Glomerular visceral epithelial cell (primary cell): ENCODE measurements at regions not wholly inside any gene's neighbourhood (a gene's known extent, or its start where the extent isn't known, plus 50 kb on each side); places are given as distances from the start of the nearest gene placed in this dataset.
A peak's percentile ranks its signal among the peaks of the same experiment; 100 is the strongest.
"Not testable (repeated sequence)": the region's sequence is repeated elsewhere in the genome, so short reads cannot be mapped to it uniquely, and the experiment has no call there.

ENCODE experiments used
- DNase-seq: peaks from one replicate; pipeline ENCODE4 v3.0.0-alpha.2; 2016; ENCODE audit errors: extremely low spot score

GRCh38 chr13:64234255-64234654, 2818.6 kb upstream of the PCDH20 start:
- DNase-seq = peak; percentile 42

- DNase-seq = no peak
These were observed 2807.4 kb upstream of the PCDH20 start for GRCh38 chr13:64223016-64223415.

GRCh38 chr13:64206430-64207225, 2791.0 kb upstream of the PCDH20 start:
- DNase-seq = no peak

- DNase-seq = no peak
These were observed 2786.9 kb upstream of the PCDH20 start for GRCh38 chr13:64202517-64202916.

GRCh38 chr13:64197232-64197631, 2781.6 kb upstream of the PCDH20 start:
- DNase-seq = no peak

GRCh38 chr13:64186503-64187250, 2771.0 kb upstream of the PCDH20 start:
- no peak for DNase-seq

- DNase-seq = no peak
These were observed 2770.4 kb upstream of the PCDH20 start for GRCh38 chr13:64186071-64186470.

- DNase-seq = no peak
These were observed 2765.1 kb upstream of the PCDH20 start for GRCh38 chr13:64180756-64181155.

- DNase-seq = no peak
These were observed 2750.2 kb upstream of the PCDH20 start for GRCh38 chr13:64165826-64166225.

GRCh38 chr13:64164435-64164834, 2748.8 kb upstream of the PCDH20 start:
- no peak for DNase-seq

GRCh38 chr13:64160479-64160878, 2744.8 kb upstream of the PCDH20 start:
- DNase-seq = no peak

- DNase-seq = no peak
These were observed 2743.3 kb upstream of the PCDH20 start for GRCh38 chr13:64158908-64159307.

GRCh38 chr13:64154514-64154913, 2738.9 kb upstream of the PCDH20 start:
- peak; percentile 1 for DNase-seq

GRCh38 chr13:64130600-64130999, 2715.0 kb upstream of the PCDH20 start:
- no peak for DNase-seq

GRCh38 chr13:64130171-64130570, 2714.5 kb upstream of the PCDH20 start:
- no peak for DNase-seq

- no peak for DNase-seq
These were observed 2712.2 kb upstream of the PCDH20 start for GRCh38 chr13:64127856-64128255.

- no peak for DNase-seq
These were observed 2711.5 kb upstream of the PCDH20 start for GRCh38 chr13:64127192-64127591.

GRCh38 chr13:64121023-64121709, 2705.5 kb upstream of the PCDH20 start:
- not testable (repeated sequence) for DNase-seq

GRCh38 chr13:64099994-64100393, 2684.3 kb upstream of the PCDH20 start:
- no peak for DNase-seq

- no peak for DNase-seq
These were observed 2674.7 kb upstream of the PCDH20 start for GRCh38 chr13:64090311-64090710.

GRCh38 chr13:64088491-64088890, 2672.8 kb upstream of the PCDH20 start:
- no peak for DNase-seq

- no peak for DNase-seq
These were observed 2672.0 kb upstream of the PCDH20 start for GRCh38 chr13:64087624-64088023.

GRCh38 chr13:64083811-64084210, 2668.2 kb upstream of the PCDH20 start:
- DNase-seq = no peak
